ENCODE measurements at regions not wholly inside any gene's neighbourhood (a gene's known extent, or its start where the extent isn't known, plus 50 kb on each side); places are given as distances from the start of the nearest gene placed in this dataset.

DNA sequence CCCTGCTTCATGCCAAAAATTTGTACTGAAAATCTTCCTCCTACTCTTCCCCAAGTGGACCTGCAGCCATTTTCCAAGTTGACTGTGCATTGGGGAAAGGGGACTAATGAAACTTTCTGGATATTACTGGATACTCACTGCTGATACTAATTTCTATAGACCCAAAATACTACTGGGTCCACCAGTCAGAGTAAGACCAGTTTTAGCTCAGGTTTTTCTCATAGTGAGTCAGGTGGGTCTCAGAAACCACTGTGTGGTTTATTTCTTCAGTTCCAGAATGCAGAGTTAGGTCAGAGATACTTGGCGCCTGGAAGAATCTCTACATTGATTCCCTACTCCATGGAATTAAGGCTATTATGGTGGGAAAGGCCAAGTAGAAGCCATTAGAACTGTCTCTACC, 274.8 kb upstream of the SYNCRIP start:
- no peak for TF ChIP-seq POLR2A (IDR thresholded peaks at IDR 0.05)
- TF ChIP-seq, protein P1, sequence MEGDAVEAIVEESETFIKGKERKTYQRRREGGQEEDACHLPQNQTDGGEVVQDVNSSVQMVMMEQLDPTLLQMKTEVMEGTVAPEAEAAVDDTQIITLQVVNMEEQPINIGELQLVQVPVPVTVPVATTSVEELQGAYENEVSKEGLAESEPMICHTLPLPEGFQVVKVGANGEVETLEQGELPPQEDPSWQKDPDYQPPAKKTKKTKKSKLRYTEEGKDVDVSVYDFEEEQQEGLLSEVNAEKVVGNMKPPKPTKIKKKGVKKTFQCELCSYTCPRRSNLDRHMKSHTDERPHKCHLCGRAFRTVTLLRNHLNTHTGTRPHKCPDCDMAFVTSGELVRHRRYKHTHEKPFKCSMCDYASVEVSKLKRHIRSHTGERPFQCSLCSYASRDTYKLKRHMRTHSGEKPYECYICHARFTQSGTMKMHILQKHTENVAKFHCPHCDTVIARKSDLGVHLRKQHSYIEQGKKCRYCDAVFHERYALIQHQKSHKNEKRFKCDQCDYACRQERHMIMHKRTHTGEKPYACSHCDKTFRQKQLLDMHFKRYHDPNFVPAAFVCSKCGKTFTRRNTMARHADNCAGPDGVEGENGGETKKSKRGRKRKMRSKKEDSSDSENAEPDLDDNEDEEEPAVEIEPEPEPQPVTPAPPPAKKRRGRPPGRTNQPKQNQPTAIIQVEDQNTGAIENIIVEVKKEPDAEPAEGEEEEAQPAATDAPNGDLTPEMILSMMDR (IDR thresholded peaks at IDR 0.05), result no peak

All from right lobe of liver (tissue), 4 donors.